NK-92 treated with Interleukin-12 subunit alpha and Interleukin-12 subunit beta, amount 100 ng/mL, for 24 hours (cell line): ENCODE measurements at regions not wholly inside any gene's neighbourhood (a gene's known extent, or its start where the extent isn't known, plus 50 kb on each side); places are given as distances from the start of the nearest gene placed in this dataset.

ENCODE experiments used
- DNase-seq: peaks from one replicate; lab custom pipeline; 2025; lab: John Stamatoyannopoulos, UW

DNA sequence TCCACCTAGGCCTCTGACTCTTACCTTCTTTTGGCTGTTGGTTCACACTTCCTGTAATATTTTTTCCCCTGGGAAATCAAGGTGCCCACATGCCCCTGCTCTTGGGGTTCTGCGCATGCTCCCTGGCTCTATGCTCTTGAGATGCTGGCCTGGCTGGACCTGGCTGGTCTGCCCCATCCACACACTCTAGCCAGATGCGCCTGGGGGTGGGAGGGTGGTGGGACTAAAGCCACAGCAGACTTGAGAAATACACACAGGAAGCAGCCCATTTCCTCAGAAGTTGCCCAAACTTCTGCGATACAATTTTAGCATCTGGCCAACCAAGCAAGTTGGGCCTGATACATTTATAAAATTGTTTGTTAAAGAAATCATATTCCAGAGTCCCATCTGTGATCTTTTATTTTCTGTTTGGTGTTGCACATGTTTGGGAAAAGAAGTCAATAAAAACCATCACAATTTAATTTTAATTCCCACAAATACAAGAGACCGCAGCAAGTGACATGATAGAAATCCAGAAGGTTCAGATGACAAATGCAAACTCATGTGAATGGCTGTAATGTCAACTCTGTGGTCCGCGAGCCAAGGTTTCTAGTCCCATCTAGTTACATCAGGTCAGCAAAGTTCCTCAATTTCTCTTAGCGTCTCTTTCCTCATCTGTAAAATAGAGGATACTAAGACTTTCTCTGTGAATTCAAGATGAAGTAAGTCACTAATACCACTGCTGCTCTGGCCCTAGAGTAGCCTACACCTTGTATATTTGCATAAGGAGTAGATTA, 55.9 kb upstream of the MEF2A start:
- no peak for DNase-seq

DNA sequence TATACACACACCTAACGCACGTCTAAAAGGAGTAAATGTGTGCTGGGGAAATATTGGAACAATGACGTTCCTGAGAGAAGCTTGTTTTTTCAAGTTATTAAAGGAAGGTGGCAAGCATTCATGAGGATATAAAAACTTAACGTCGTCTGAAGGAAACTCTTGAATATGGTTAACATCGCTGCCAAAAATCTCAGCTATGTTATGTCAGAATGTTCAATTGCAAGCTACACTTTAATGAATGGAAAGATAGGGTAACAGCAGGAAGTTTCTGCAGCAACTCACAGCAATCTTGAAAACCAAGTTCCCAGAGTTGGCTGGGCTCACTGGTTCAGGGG, 54.3 kb upstream of the MEF2A start:
- DNase-seq, result no peak

DNA sequence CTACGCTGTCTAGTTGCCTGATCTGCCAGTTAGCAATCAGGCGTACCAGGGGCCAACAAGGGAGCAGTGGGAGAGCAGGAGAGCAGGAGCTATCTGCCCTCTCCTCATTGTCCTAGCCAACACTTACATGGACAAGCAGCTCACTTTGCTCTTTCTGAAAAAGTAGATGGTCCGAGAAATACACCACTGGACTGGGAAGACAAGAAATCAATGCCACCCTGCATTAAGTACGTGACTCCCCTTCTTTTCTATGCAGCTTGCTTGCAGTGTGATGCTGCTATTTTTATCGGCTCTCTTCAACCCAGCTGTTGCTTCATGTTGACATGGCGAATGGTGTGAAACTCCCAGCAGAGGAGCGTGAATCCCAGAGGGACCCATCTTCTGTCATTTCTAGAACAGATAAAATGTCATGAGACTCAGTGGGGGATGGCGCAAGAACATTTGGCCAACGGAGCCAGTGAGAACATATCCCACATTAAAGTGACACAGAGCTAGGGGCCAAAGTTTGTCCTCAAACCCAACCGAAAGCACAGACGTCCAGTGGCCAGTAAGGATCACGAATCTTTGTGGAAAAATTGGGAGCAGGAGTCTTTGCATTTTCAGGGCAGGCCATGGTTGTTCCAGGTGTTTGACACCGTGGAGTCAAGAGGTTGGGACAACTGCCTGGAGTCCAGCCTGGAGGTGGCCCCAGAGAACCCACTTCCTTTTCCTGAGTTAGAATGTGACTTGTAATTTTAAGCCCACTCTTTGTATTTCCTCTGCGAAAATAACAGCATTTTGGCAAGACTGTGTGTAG, 53.7 kb upstream of the MEF2A start:
- DNase-seq, result no peak

DNA sequence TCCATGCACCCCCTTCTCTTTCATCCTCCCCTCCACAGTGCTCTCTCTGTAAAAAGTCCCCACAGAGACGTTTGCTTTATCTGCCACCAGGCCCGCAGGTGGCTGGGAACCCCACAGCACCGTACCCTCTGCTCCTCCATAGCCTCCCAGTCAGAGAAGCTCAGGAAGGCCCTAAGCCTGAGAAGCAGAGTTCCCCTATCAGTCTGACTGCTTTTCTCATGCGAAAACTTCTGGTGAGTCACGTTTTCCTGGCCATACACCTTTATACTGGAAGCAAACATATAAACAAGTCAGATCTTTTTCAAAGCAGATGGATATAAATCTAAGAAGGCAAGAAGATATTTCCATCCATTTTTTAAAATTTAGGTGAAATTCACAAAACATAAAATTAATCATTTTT, 51.5 kb upstream of the MEF2A start:
- DNase-seq, result no peak
